PC-9 (cell line): ENCODE measurements at regions not wholly inside any gene's neighbourhood (a gene's known extent, or its start where the extent isn't known, plus 50 kb on each side); places are given as distances from the start of the nearest gene placed in this dataset.

Experiments used
- BruUV-seq: library from RNA; stranded (reverse); fragments of 400-500 nt; replicated peaks from 2 replicates; lab custom pipeline; 2021; lab: Mats Ljungman, UMichigan
- CTCF ChIA-PET: fragments of 300-600 bp; sonication (Branson Sonifier 250); formaldehyde crosslinking; loops from one replicate; lab custom pipeline; 2022; ENCODE audit warnings: antibody characterized with exemption; lab: Charles Lee
- POLR2A ChIA-PET: fragments of 300-600 bp; sonication (Branson Sonifier 250); formaldehyde crosslinking; loops from one replicate; lab custom pipeline; 2022; ENCODE audit warnings: antibody characterized with exemption; ENCODE audit not compliant: unreplicated experiment; lab: Charles Lee
- DNase-seq, 2 experiments: peaks; one replicate each; pipeline versions ENCODE4 v3.0.0 to v3.0.0-alpha.2; 2015 to 2022; ENCODE audit warnings: mixed read lengths in 1 of 2
- H2AFZ ChIP-seq: fragments of 200-600 bp; sonication (generic); 2 replicates; pipeline ENCODE4 v1.8.1; 2017; ENCODE audit warnings: antibody characterized with exemption
- H3F3A ChIP-seq: fragments of 200-600 bp; sonication (generic); 2 replicates; pipeline ENCODE4 v1.8.1; 2017; ENCODE audit warnings: antibody characterized with exemption, mild to moderate bottlenecking, low read depth; ENCODE audit not compliant: insufficient read depth
- H3K27ac ChIP-seq: fragments of 200-600 bp; sonication (generic); 2 replicates; pipeline ENCODE4 v1.6.1; 2016; ENCODE audit warnings: mixed run types
- H3K27me3 ChIP-seq: fragments of 200-600 bp; sonication (generic); 2 replicates; pipeline ENCODE4 v1.6.1; 2016; ENCODE audit warnings: low read depth, mixed run types; ENCODE audit not compliant: insufficient read depth
- H3K36me3 ChIP-seq: fragments of 200-600 bp; sonication (generic); 2 replicates; pipeline ENCODE4 v1.6.1; 2016; ENCODE audit warnings: low read depth, mixed run types
- H3K4me1 ChIP-seq: fragments of 200-600 bp; sonication (generic); replicated peaks from 2 replicates; pipeline ENCODE4 v1.6.1; 2016; ENCODE audit warnings: mixed run types; ENCODE audit not compliant: insufficient read depth
- H3K4me2 ChIP-seq: fragments of 200-600 bp; sonication (generic); 2 replicates; pipeline ENCODE4 v1.6.1; 2017; ENCODE audit warnings: mixed run types
- H3K4me3 ChIP-seq: fragments of 200-600 bp; sonication (generic); 2 replicates; pipeline ENCODE4 v1.6.1; 2016; ENCODE audit warnings: mixed run types
- H3K79me2 ChIP-seq: fragments of 200-600 bp; sonication (generic); 2 replicates; pipeline ENCODE4 v1.6.1; 2017; ENCODE audit warnings: low read depth, mixed run types
- H3K9me2 ChIP-seq: fragments of 200-600 bp; sonication (generic); 2 replicates; pipeline ENCODE4 v1.8.1; 2017; ENCODE audit warnings: mild to moderate bottlenecking; ENCODE audit not compliant: insufficient read depth
- H3K9me3 ChIP-seq: fragments of 200-600 bp; sonication (generic); 2 replicates; pipeline ENCODE4 v1.8.1; 2016; ENCODE audit warnings: low read depth; ENCODE audit not compliant: insufficient read depth
- H4K20me1 ChIP-seq: fragments of 200-600 bp; sonication (generic); 2 replicates; pipeline ENCODE4 v1.8.1; 2017; ENCODE audit not compliant: insufficient read depth
- EZH2 ChIP-seq: fragments of 200-600 bp; sonication (generic); IDR thresholded peaks from 2 replicates; pipeline ENCODE4 v1.8.0; 2017; ENCODE audit warnings: antibody characterized with exemption, low read depth
- intact Hi-C: fragments of 100-400 bp; cut with micrococcal nuclease; formaldehyde crosslinking; loops from one replicate; pipeline ENCODE4 v1.10.0; 2022; ENCODE audit not compliant: unreplicated experiment
- TF ChIP-seq, protein P1 (sequence below): fragments of 200-600 bp; sonication (generic); conservative IDR thresholded peaks from 2 replicates; pipeline ENCODE4 v1.6.1; 2017; ENCODE audit warnings: mixed run types, antibody characterized with exemption, mild to moderate bottlenecking, moderate library complexity

DNA sequence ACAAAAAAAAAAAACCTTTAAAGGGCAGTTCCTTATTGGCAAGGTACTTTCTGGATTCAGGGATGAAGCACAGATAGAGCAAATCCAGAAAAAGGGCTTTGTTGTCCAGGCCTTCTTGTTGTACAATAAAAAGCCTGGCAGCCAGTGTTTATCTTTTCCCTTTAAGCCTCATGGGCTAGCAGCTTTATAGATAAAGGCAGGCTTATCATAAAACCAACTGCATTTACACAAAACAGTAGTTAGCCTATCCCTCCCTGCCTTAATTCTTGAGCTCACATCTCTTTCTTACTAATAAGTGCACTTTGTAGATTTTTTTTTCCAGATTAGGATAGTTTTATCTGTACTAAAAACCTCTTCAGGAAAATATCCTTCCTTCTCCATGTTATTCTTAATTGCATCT is 662.8 kb upstream of the CCDC54 start:
- H3K27me3 ChIP-seq, result no peaks in the 10 kb centered on the region
- H4K20me1 ChIP-seq, result no peaks in the 10 kb centered on the region
- no peak overlapping the region for H3K4me3 ChIP-seq
- no peak for DNase-seq
- no TSS peak for BruUV-seq
- TF ChIP-seq EZH2, result no peak
- no peaks in the 10 kb centered on the region for H3K36me3 ChIP-seq
- no peaks in the 10 kb centered on the region for H3F3A ChIP-seq
- POLR2A ChIA-PET, result no interaction called here
- H3K9me2 ChIP-seq, result no peaks in the 10 kb centered on the region
- H3K9me3 ChIP-seq, result no peaks in the 10 kb centered on the region
- H3K27ac ChIP-seq, result no peak overlapping the region
- CTCF ChIA-PET, result no interaction called here
- no peaks in the 10 kb centered on the region for H3K4me1 ChIP-seq
- no peak overlapping the region for H3K4me2 ChIP-seq
- no peak overlapping the region for H2AFZ ChIP-seq
- intact Hi-C loops, result no loop called here
- H3K79me2 ChIP-seq, result no peaks in the 10 kb centered on the region

DNA sequence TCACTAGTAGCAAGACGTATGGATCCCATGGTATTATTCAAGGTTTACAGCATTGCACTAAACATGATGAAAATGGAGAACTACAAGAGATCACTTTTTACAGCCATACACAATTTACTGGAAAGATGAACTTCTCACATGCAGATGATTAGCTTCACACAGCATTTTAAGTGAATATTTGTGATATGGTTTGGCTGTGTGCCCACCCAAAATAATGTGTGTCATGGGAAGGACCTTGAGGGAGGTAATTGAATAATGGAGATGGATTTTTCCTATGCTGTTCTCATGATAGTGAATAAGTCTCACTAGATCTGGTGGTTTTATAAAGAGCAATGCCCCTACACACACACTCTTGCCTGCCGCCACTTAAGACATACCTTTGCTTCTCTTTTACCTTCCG is 662.0 kb upstream of the CCDC54 start:
- intact Hi-C loops, result no loop called here
- TF ChIP-seq, protein P1, sequence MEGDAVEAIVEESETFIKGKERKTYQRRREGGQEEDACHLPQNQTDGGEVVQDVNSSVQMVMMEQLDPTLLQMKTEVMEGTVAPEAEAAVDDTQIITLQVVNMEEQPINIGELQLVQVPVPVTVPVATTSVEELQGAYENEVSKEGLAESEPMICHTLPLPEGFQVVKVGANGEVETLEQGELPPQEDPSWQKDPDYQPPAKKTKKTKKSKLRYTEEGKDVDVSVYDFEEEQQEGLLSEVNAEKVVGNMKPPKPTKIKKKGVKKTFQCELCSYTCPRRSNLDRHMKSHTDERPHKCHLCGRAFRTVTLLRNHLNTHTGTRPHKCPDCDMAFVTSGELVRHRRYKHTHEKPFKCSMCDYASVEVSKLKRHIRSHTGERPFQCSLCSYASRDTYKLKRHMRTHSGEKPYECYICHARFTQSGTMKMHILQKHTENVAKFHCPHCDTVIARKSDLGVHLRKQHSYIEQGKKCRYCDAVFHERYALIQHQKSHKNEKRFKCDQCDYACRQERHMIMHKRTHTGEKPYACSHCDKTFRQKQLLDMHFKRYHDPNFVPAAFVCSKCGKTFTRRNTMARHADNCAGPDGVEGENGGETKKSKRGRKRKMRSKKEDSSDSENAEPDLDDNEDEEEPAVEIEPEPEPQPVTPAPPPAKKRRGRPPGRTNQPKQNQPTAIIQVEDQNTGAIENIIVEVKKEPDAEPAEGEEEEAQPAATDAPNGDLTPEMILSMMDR, result no peak
- no peak for TF ChIP-seq EZH2
- CTCF ChIA-PET, result no interaction called here

DNA sequence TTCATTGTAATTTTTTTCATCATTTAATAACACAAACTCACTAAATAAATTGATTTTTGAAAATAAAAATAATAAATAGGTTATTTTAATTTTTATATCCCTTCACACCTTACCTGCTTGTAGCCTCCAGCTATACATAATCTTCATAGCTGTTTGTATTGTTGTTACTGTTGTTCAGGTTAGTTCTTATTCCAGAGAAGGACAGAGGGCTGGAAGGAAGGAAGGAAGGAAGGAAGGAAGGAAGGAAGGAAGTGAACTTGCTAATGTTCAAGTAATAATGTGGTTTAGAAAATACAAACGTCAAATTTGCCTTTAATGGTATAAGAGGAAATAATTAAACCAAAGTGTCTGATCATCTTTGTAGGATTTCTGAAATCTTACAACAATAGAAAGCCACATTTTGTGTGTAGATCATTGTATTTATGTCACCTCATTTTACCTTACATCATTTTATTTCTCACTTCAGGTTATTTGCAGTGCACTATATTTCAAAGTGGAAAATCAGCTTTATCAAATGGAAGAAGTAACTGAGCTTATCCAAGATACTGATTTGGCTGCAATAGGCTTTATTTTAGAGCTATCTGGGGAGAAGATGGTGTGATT is 660.0 kb upstream of the CCDC54 start:
- H3K36me3 ChIP-seq, result no peaks in the 10 kb centered on the region
- ChIA-PET CTCF (no interaction called here), POLR2A (no interaction called here)
- H3K79me2 ChIP-seq, result no peaks in the 10 kb centered on the region
- intact Hi-C loops, result no loop called here
- H3K4me1 ChIP-seq, result no peaks in the 10 kb centered on the region
- no peaks in the 10 kb centered on the region for H3K9me3 ChIP-seq
- H2AFZ ChIP-seq, result no peak overlapping the region
- no peak for TF ChIP-seq EZH2
- TF ChIP-seq, protein P1, result no peak
- no peaks in the 10 kb centered on the region for H3K27me3 ChIP-seq
- no peaks in the 10 kb centered on the region for H3K9me2 ChIP-seq
- no peaks in the 10 kb centered on the region for H4K20me1 ChIP-seq
- no peak overlapping the region for H3K27ac ChIP-seq
- DNase-seq, result no peak
- no peaks in the 10 kb centered on the region for H3F3A ChIP-seq
- H3K4me2 ChIP-seq, result no peak overlapping the region
- no TSS peak for BruUV-seq
- no peak overlapping the region for H3K4me3 ChIP-seq

More for the DNA sequence above, 662.0 kb upstream of the CCDC54 start:
- no peaks in the 10 kb centered on the region for H3K27me3 ChIP-seq
- no peaks in the 10 kb centered on the region for H3K4me1 ChIP-seq
- no peaks in the 10 kb centered on the region for H3K9me2 ChIP-seq
- no peaks in the 10 kb centered on the region for H4K20me1 ChIP-seq
- no peaks in the 10 kb centered on the region for H3K79me2 ChIP-seq
- H3K27ac ChIP-seq, result no peak overlapping the region
- H3K9me3 ChIP-seq, result no peaks in the 10 kb centered on the region
- no peaks in the 10 kb centered on the region for H3F3A ChIP-seq
- H3K36me3 ChIP-seq, result no peaks in the 10 kb centered on the region
- POLR2A ChIA-PET, result no interaction called here
- no peak overlapping the region for H3K4me2 ChIP-seq
- H2AFZ ChIP-seq, result no peak overlapping the region
- H3K4me3 ChIP-seq, result no peak overlapping the region
- BruUV-seq, result no TSS peak
- no peak for DNase-seq

DNA sequence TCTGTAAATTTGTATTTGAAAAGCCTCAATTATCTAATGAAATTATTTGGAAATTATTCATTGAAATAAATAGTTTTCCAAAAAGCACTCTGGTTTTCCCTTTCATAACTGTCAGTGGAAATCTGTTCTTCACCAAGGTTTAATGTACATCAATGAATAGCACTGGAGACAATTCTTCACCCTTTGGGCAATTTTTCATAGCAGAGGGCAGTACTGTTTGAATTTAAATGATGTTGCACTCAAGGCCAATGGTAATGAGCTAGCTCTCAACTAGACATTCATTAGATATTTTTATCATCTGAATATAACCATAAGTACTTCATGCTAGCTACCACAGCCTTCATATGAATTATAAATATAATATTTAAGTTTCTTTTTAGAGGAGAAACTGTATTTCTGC is 658.2 kb upstream of the CCDC54 start:
- H3F3A ChIP-seq, result no peaks in the 10 kb centered on the region
- H3K36me3 ChIP-seq, result no peaks in the 10 kb centered on the region
- H4K20me1 ChIP-seq, result no peaks in the 10 kb centered on the region
- H3K4me3 ChIP-seq, result no peak overlapping the region
- no peaks in the 10 kb centered on the region for H3K27me3 ChIP-seq
- BruUV-seq, result no TSS peak
- no peaks in the 10 kb centered on the region for H3K79me2 ChIP-seq
- ChIA-PET POLR2A (no interaction called here), CTCF (no interaction called here)
- no peak overlapping the region for H3K4me2 ChIP-seq
- TF ChIP-seq, protein P1, result no peak
- no peak for TF ChIP-seq EZH2
- no peaks in the 10 kb centered on the region for H3K4me1 ChIP-seq
- no peak for DNase-seq
- H3K9me3 ChIP-seq, result no peaks in the 10 kb centered on the region
- H3K27ac ChIP-seq, result no peak overlapping the region
- H2AFZ ChIP-seq, result no peak overlapping the region
- no peaks in the 10 kb centered on the region for H3K9me2 ChIP-seq
- intact Hi-C loops, result no loop called here
